ENCODE measurements at regions not wholly inside any gene's neighbourhood (a gene's known extent, or its start where the extent isn't known, plus 50 kb on each side); places are given as distances from the start of the nearest gene placed in this dataset.
"Not testable (repeated sequence)": the region's sequence is repeated elsewhere in the genome, so short reads cannot be mapped to it uniquely, and the experiment has no call there.

DNA sequence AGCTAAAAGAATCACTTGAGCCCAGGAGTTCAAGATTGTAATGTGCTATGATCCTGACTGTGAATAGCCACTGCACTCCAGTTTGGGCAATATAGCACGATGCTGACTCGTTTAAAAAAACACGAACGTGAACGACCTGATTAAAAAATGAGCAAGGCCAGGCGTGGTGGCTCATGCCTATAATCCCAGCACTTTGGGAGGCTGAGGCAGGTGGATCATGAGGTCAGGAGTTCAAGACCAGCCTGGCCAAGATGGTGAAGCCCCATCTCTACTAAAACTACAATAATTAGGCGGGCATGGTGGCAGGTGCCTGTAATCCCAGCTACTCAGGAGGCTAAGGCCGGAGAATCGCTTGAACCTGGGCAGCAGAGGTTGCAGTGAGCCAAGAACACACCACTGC, 58.6 kb upstream of the NCOA3 start:
- H3K4me1 Mint-ChIP-seq, H3K4me3 Mint-ChIP-seq: not testable (repeated sequence)

DNA sequence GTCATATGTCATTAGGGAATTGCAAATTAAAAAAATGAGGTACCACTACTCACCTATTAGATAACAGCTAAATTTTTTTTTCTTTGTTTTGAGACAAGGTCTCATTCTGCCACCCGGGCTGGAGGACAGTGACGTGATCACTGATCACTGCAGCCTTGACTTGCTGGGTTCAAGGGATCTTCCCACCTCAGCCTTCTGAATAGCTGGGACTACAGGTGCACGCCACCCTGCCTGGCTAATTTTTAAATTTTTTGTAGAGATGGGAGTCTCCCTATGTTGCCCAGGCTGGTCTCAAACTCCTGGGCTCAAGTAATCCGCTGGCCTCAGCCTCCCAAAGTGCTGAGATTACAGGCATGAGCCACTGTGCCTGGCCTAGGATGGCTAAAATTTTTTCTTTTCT, 57.1 kb upstream of the NCOA3 start:
- Mint-ChIP-seq H3K4me3 (no peak overlapping the region), H3K9me3 (no peaks in the 10 kb centered on the region; the same call in 2 of the 3 replicates), H3K27me3 (ENCODE audit: insufficient read depth, low read depth, poor library complexity) (peaks cover 2% of the 10 kb centered on the region), H3K4me1 (peaks cover 5% of the 10 kb centered on the region; the same call in 1 of the 3 replicates), H3K27ac (no peak overlapping the region), H3K36me3 (ENCODE audit: low read depth) (no peaks in the 10 kb centered on the region)
- Histone ChIP-seq H3K9me2 (ENCODE audit: insufficient read depth) (no peaks in the 10 kb centered on the region), H3K4me2 (no peak overlapping the region), H3K27me3 (ENCODE audit: insufficient read depth) (no peaks in the 10 kb centered on the region), H3K36me3 (ENCODE audit: insufficient read depth) (no peaks in the 10 kb centered on the region), H2AFZ (no peak overlapping the region), H3K27ac (ENCODE audit: low read depth) (no peak overlapping the region), H3F3A (replicated peaks; ENCODE audit: low read depth) (0 out of 2 replicates have a peak, but pooled peaks cover 3% of the 10 kb centered on the region), H3K4me1 (ENCODE audit: insufficient read depth) (no peaks in the 10 kb centered on the region), H4K20me1 (replicated peaks; ENCODE audit: insufficient read depth) (no peaks in the 10 kb centered on the region), H3K4me3 (no peak overlapping the region), H3K79me2 (replicated peaks; ENCODE audit: insufficient read depth) (no peaks in the 10 kb centered on the region)
- ATAC-seq (no peak), DNase-seq (ENCODE audit: low spot score) (no peak)
- TF ChIP-seq EZH2phosphoT487 (IDR thresholded peaks at IDR 0.05; ENCODE audit: unreplicated experiment) = no peak
- TF ChIP-seq, protein P1, sequence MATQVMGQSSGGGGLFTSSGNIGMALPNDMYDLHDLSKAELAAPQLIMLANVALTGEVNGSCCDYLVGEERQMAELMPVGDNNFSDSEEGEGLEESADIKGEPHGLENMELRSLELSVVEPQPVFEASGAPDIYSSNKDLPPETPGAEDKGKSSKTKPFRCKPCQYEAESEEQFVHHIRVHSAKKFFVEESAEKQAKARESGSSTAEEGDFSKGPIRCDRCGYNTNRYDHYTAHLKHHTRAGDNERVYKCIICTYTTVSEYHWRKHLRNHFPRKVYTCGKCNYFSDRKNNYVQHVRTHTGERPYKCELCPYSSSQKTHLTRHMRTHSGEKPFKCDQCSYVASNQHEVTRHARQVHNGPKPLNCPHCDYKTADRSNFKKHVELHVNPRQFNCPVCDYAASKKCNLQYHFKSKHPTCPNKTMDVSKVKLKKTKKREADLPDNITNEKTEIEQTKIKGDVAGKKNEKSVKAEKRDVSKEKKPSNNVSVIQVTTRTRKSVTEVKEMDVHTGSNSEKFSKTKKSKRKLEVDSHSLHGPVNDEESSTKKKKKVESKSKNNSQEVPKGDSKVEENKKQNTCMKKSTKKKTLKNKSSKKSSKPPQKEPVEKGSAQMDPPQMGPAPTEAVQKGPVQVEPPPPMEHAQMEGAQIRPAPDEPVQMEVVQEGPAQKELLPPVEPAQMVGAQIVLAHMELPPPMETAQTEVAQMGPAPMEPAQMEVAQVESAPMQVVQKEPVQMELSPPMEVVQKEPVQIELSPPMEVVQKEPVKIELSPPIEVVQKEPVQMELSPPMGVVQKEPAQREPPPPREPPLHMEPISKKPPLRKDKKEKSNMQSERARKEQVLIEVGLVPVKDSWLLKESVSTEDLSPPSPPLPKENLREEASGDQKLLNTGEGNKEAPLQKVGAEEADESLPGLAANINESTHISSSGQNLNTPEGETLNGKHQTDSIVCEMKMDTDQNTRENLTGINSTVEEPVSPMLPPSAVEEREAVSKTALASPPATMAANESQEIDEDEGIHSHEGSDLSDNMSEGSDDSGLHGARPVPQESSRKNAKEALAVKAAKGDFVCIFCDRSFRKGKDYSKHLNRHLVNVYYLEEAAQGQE (IDR thresholded peaks at IDR 0.05; ENCODE audit: unreplicated experiment) = no peak

More for the DNA sequence above, 58.6 kb upstream of the NCOA3 start:
- not testable (repeated sequence) for H3K27me3 ChIP-seq (ENCODE audit: insufficient read depth); H3K36me3 ChIP-seq (ENCODE audit: insufficient read depth); H3K27me3 Mint-ChIP-seq (ENCODE audit: insufficient read depth, low read depth, poor library complexity); H3K9me2 ChIP-seq (ENCODE audit: insufficient read depth); H3K4me1 ChIP-seq (ENCODE audit: insufficient read depth); H3K79me2 ChIP-seq (replicated peaks; ENCODE audit: insufficient read depth); H3K4me3 ChIP-seq; H4K20me1 ChIP-seq (replicated peaks; ENCODE audit: insufficient read depth); H2AFZ ChIP-seq; H3K27ac Mint-ChIP-seq; H3K36me3 Mint-ChIP-seq (ENCODE audit: low read depth); H3K4me2 ChIP-seq; H3F3A ChIP-seq (replicated peaks; ENCODE audit: low read depth); H3K27ac ChIP-seq (ENCODE audit: low read depth); DNase-seq (ENCODE audit: low spot score); ATAC-seq; H3K9me3 Mint-ChIP-seq

DNA sequence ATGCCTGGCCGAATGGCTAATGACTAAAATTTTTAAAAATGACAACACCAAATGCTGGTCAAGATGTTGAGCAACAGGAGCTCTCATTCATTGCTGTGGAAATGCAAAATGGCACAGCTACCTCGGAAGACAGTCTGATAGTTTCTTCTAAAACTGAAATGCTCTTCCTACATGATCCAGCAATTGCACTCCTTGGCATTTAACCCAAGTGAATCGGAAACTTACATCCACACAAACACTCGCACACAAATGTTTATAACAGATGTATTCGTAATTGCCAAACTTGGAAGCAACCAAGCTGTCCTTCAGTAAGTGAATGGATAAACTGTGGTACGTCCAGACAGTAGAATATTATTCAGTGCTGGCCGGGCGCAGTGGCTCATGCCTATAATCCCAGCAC, 56.4 kb upstream of the NCOA3 start:
- Histone ChIP-seq H3K27ac (ENCODE audit: low read depth) (no peak overlapping the region), H4K20me1 (replicated peaks; ENCODE audit: insufficient read depth) (no peaks in the 10 kb centered on the region), H3K79me2 (replicated peaks; ENCODE audit: insufficient read depth) (no peaks in the 10 kb centered on the region), H3K36me3 (ENCODE audit: insufficient read depth) (no peaks in the 10 kb centered on the region), H2AFZ (no peak overlapping the region), H3K4me1 (ENCODE audit: insufficient read depth) (no peaks in the 10 kb centered on the region), H3K4me2 (no peak overlapping the region), H3F3A (replicated peaks; ENCODE audit: low read depth) (0 out of 2 replicates have a peak, but pooled peaks cover 3% of the 10 kb centered on the region), H3K9me2 (ENCODE audit: insufficient read depth) (no peaks in the 10 kb centered on the region), H3K27me3 (ENCODE audit: insufficient read depth) (no peaks in the 10 kb centered on the region), H3K4me3 (no peak overlapping the region)
- Mint-ChIP-seq H3K27me3 (ENCODE audit: insufficient read depth, low read depth, poor library complexity) (peaks cover 2% of the 10 kb centered on the region), H3K4me3 (no peak overlapping the region), H3K9me3 (no peaks in the 10 kb centered on the region; the same call in 2 of the 3 replicates), H3K36me3 (ENCODE audit: low read depth) (no peaks in the 10 kb centered on the region), H3K27ac (no peak overlapping the region), H3K4me1 (peaks cover 5% of the 10 kb centered on the region; the same call in 1 of the 3 replicates)
- no peak for DNase-seq (ENCODE audit: low spot score)
- ATAC-seq = no peak
- TF ChIP-seq ZNF114 (CRISPR knock-in tag; IDR thresholded peaks at IDR 0.05) (no peak), EZH2 (IDR thresholded peaks at IDR 0.05; ENCODE audit: low read depth, unreplicated experiment) (no peak), JUNB (IDR thresholded peaks at IDR 0.05; ENCODE audit: unreplicated experiment) (no peak), CREB1 (CRISPR knock-in tag; IDR thresholded peaks at IDR 0.05; ENCODE audit: low read depth) (no peak)
- TF ChIP-seq, protein P2, sequence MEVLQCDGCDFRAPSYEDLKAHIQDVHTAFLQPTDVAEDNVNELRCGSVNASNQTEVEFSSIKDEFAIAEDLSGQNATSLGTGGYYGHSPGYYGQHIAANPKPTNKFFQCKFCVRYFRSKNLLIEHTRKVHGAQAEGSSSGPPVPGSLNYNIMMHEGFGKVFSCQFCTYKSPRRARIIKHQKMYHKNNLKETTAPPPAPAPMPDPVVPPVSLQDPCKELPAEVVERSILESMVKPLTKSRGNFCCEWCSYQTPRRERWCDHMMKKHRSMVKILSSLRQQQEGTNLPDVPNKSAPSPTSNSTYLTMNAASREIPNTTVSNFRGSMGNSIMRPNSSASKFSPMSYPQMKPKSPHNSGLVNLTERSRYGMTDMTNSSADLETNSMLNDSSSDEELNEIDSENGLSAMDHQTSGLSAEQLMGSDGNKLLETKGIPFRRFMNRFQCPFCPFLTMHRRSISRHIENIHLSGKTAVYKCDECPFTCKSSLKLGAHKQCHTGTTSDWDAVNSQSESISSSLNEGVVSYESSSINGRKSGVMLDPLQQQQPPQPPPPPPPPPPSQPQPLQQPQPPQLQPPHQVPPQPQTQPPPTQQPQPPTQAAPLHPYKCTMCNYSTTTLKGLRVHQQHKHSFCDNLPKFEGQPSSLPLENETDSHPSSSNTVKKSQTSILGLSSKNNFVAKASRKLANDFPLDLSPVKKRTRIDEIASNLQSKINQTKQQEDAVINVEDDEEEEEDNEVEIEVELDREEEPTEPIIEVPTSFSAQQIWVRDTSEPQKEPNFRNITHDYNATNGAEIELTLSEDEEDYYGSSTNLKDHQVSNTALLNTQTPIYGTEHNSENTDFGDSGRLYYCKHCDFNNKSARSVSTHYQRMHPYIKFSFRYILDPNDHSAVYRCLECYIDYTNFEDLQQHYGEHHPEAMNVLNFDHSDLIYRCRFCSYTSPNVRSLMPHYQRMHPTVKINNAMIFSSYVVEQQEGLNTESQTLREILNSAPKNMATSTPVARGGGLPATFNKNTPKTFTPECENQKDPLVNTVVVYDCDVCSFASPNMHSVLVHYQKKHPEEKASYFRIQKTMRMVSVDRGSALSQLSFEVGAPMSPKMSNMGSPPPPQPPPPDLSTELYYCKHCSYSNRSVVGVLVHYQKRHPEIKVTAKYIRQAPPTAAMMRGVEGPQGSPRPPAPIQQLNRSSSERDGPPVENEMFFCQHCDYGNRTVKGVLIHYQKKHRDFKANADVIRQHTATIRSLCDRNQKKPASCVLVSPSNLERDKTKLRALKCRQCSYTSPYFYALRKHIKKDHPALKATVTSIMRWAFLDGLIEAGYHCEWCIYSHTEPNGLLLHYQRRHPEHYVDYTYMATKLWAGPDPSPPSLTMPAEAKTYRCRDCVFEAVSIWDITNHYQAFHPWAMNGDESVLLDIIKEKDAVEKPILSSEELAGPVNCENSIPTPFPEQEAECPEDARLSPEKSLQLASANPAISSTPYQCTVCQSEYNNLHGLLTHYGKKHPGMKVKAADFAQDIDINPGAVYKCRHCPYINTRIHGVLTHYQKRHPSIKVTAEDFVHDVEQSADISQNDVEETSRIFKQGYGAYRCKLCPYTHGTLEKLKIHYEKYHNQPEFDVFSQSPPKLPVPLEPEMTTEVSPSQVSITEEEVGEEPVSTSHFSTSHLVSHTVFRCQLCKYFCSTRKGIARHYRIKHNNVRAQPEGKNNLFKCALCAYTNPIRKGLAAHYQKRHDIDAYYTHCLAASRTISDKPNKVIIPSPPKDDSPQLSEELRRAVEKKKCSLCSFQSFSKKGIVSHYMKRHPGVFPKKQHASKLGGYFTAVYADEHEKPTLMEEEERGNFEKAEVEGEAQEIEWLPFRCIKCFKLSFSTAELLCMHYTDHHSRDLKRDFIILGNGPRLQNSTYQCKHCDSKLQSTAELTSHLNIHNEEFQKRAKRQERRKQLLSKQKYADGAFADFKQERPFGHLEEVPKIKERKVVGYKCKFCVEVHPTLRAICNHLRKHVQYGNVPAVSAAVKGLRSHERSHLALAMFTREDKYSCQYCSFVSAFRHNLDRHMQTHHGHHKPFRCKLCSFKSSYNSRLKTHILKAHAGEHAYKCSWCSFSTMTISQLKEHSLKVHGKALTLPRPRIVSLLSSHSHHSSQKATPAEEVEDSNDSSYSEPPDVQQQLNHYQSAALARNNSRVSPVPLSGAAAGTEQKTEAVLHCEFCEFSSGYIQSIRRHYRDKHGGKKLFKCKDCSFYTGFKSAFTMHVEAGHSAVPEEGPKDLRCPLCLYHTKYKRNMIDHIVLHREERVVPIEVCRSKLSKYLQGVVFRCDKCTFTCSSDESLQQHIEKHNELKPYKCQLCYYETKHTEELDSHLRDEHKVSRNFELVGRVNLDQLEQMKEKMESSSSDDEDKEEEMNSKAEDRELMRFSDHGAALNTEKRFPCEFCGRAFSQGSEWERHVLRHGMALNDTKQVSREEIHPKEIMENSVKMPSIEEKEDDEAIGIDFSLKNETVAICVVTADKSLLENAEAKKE (CRISPR knock-in tag; IDR thresholded peaks at IDR 0.05) = no peak
